Non-pigmented ciliary epithelial cell (primary cell): ENCODE measurements at regions not wholly inside any gene's neighbourhood (a gene's known extent, or its start where the extent isn't known, plus 50 kb on each side); places are given as distances from the start of the nearest gene placed in this dataset.

Experiments used
- DNase-seq: peaks from one replicate; pipeline ENCODE4 v3.0.0-alpha.2; 2010; ENCODE audit warnings: low read depth

DNA sequence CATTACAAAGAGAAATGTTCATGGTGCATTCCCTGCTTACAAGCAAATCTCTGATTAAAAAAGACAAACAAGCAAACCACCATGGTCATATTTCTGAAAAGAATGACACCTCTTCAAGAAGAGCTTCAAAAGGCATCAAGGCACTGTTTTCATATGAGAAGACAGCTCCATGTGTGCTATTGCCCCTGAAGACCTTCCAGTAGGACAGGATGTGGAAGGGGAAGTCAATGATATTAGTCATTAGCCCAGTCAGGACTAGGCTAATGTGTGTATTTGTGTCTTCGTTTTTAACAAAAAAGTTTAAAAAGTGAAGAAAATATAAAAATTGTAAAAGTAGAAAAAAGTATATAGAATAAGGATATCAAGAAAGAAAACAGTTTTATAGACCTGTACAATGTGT is 534.7 kb upstream of the ARGLU1 start:
- DNase-seq: no peak

DNA sequence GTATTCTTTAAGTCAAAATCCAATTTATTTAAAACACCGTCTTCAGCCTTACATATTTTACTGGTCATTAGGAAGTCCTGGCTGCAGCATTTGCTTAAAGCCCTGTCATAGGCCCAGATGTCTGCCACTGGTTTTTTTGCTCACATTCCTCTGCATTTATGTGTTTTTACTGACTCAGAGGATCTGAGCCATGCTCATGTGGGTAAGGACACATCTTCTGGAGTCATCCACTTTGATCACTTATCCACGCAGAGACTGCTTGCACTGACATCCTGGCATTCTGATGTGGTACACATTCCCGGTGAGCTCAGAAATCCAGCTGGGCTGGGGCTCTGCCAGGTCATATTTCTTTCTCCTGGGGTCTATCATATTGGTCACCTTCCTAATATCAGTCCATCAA is 531.7 kb upstream of the ARGLU1 start:
- DNase-seq: peak; percentile 62

DNA sequence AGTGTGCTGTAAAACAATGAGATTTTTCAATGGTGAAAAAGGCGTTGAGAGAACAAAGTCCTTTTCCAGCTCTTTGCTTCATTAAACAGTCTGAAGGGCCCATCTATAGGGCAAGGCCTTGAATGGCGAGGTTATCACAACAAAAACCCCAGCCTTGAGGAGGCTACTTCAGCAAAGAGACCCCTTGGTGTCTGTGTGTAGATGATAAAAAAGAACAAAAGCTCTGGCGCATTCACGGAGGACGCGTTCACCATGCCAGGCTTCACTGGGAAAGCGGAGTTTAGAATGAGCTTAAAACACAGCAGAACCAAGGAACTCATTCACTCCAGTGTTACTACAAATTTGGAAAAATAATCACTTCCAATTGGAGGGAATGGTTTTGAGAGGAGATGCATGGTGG is 530.0 kb upstream of the ARGLU1 start:
- DNase-seq: no peak

DNA sequence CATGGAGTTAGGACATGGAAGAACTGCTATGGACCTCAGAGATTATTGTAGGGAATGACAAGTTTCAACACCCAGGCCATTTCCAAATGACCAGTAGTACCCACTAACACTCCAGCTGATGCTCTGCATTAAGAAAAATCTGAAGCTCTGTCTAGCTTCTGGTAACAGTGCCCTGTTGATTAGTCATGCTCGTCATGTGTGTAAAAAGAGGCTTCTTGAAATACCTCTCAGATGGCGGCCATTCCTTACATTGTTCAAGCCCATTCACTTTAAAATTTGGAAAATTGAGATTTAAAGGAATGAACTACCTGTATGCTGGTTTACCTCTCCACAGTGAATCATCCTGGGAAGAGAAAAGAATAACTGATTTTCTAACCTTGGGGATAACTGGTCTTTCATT is 527.9 kb upstream of the ARGLU1 start:
- DNase-seq: no peak

DNA sequence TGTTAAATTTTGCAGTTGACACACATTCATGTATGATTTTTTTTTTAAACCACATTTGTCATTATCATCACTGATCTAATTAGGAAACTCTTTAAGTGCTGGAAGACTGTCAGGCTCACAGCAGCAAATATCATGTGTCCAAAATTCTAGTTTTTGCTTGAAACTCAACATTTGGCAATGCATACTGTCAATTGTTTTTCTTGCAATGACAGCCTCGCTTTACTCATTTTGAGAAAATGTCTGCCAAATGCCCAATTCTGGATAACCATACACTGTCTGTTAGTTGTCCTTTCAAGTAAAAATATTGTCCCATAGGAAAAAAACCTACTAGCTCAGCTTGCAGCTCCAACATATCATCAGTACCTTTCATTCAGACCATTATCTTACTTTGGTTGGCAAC is 523.9 kb upstream of the ARGLU1 start:
- DNase-seq: no peak

DNA sequence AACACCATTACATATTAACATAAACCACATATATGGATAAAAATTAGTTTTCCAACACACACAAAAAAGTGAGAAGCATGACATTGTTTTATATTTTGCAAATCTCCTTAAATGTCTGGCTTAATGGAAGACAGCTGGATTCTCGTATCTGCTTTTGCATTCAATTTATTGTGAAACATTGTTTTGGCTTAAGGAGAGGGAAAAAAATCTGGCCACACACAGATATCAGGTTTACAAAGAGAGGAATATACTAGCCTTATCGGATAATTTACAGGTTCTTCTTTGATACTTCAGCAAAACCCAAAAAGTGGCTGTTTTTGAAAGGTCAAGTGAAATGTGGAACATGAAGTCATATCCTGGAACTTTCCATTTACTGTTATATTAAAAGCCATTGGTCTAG is 523.5 kb upstream of the ARGLU1 start:
- DNase-seq: no peak

GRCh38 chr13:107088061-107088460 is 520.1 kb upstream of the ARGLU1 start:
- no peak for DNase-seq

GRCh38 chr13:107079423-107080049 is 511.6 kb upstream of the ARGLU1 start:
- no peak for DNase-seq

GRCh38 chr13:107078229-107078765 is 510.4 kb upstream of the ARGLU1 start:
- no peak for DNase-seq

GRCh38 chr13:107076801-107077200 is 508.9 kb upstream of the ARGLU1 start:
- no peak for DNase-seq

GRCh38 chr13:107075576-107075975 is 507.6 kb upstream of the ARGLU1 start:
- DNase-seq: no peak

GRCh38 chr13:107070792-107071191 is 502.9 kb upstream of the ARGLU1 start:
- DNase-seq: no peak

DNA sequence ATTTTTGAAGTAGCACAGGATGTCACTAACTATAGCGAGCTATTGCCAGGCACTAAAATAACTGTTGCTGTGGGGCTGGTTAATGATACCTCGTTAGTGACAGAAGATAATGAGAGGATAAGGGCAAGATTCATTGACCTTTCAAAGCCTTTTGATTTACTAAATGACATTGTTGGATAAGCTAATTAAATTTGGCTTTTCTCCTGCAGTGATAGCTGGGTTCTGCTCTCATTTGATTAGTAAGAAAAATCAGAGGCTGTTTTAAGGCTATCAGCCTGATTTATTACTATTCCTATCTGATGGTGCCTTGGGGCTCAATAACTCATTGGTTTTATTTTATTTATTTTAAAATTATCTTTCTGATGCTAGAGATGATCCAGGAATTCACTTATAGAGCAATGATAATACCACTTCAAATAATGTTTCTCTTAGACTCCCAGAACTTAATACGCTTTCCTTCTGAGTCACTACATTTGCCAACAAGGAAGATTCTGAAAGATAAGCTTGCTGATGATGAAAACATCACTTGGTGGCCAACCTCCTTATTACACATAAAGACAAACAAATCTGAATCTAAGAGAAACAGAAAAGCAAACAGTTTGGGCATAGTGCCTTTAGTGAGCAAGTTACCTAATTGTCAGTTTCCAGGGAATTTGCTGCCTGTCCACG is 501.3 kb upstream of the ARGLU1 start:
- DNase-seq: no peak

DNA sequence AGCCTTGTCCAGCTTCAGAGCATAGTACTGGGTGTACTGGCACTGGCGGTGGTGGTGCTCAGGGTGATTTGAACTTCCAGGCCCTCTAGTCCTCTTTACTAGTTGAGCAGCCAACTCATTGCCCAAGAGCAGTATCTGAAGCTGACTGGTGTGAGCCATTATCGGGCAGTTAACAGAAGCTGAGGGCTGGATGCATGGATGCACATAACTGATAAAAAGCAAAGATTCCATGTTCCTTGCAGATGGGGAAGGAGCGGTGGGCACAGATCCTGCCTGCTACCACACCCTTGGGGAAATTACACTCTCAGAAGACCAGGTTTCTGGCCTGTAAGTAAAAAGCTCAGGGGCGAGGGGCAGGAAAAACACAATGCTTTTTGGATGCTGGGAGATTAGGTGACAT is 499.4 kb upstream of the ARGLU1 start:
- no peak for DNase-seq

DNA sequence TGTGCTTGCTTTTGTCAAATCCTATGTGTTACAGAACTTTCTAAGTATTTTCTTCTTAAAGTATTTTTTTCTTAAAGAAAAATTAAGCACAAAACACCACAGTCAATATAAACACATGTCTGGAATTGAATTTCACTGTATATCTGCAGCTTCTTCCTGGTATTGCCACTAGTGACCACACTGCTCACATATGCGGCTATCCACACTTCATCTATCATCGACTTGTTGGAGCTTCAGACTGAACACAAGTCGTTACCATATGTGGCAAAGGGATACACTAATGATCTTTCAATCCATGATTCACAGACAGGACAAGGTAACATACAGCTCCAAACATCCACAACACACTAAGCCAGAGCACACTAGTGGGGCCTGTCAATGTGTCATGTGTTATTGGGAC is 498.4 kb upstream of the ARGLU1 start:
- no peak for DNase-seq

DNA sequence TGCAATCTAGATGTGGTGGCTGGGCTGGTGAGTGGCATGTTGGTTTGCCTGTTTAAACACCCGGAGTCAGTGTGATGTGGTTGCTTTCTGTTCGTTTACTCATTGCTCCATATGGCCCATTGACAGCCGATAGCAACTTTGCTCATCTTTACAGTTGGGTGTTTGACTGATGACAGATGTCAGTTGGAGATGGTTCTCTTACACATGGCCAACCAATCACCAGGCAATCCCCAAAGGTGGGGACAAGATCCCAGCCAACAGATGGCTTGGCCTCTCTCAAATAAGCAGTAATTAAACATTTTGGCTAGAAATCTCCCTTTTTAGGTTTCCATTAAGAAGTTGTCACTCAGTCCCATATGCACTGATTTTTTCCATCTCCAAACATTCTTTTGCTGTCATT is 497.1 kb upstream of the ARGLU1 start:
- no peak for DNase-seq

DNA sequence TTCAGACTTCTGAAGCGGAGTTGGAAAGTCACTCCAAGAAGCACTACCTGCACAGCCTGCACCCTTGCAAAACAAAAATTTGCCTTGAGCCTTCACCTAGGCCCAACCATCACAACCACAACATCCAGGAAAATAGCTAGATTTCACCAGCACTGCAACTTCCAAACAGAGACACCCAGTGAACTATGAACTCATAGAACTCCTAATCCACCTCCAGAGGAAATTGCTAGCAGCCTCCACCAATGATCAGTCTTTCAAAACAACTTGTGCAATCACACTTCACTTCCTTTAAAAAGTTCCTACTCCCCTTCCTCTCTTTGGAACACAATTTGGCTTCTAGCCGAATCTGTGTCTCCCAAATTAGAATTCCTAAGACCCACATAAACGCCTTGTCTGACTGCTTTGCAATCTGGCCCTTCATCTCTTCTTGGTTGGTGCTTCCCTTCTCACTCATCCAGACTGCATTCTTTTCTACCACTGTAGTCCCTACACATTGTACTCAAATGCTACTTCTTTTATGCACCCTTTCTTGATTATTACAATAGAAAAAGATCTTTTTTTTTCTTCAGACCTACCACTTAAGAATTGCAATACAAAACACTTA is 489.2 kb upstream of the ARGLU1 start:
- DNase-seq: no peak

DNA sequence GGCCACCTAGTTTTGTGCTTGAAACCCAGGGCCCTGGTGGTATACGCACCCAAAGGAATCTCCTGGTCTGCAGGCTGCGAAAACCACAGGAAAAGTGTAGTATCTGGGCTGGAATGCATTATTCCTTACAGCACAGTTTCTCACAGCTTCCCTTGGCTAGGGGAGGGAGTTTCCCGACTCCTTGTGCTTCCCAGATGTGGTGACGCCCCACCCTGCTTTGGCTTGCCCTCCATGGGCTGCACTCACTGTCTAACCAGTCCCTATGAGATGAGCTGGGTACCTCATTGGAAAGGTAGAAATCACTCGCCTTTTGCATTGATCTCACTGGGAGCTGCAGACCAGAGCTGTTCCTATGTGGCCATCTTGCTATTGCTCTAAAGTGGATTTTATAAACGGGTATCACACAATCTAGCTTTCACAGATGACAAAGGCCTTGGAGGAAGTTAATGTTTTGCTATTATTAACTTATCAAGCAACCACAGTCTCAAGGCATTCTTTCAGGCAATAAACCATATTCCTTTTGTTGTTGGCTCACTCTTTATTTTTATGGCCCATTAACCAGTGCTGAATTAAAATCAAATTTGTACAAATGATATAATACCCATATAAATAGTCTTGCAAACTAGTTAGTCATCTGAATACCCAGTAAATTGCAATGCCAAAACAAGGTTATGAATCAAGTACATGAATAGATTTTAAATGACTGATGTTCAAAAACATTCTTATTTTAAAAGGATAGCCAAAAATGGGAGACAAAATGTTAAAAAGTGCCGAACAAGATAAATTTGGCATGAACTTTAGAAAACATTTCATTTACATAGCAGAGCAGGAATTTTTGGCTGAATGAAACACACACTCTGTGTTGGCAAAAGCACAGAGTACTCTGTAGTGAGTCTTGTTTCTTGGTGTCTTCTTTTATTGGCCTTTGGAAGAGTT is 475.4 kb upstream of the ARGLU1 start:
- no peak for DNase-seq

- DNase-seq: peak; percentile 41
Measured at GRCh38 chr13:107035778-107036177, 467.8 kb upstream of the ARGLU1 start.

GRCh38 chr13:107035186-107035585 is 467.2 kb upstream of the ARGLU1 start:
- no peak for DNase-seq

DNA sequence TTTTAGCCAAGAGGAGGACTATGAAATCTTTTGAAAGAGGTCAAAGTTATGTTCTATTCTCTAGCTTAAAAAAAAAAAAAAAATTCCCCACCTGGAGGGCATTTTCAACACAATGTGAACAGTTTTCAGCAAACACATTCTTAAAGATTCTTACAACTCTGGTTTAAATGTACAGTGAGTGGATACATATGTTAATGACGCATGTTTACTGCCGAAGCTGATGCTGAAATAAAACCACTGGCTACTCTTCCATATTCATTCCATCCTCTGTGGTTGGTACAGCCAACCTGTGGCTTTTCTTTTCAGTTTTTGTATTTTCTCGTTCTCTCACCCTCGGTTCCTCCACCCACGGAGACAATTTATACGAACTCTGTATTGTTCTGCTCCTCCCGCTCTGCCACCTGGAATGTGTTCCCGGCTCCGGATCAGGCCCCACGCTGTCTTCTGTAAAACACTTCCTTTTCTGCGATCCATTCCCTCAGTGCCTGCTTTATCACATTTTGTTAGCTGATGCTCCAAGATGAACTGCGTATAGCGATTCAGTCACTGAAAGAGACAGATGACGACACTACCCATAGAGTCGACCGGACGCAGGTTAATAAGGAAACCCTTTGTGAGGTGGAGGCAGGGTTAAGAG is 466.4 kb upstream of the ARGLU1 start:
- DNase-seq: no peak

- DNase-seq: no peak
Measured at GRCh38 chr13:107031716-107032115, 463.8 kb upstream of the ARGLU1 start.
